ENCODE measurements at regions not wholly inside any gene's neighbourhood (a gene's known extent, or its start where the extent isn't known, plus 50 kb on each side); places are given as distances from the start of the nearest gene placed in this dataset.

DNA sequence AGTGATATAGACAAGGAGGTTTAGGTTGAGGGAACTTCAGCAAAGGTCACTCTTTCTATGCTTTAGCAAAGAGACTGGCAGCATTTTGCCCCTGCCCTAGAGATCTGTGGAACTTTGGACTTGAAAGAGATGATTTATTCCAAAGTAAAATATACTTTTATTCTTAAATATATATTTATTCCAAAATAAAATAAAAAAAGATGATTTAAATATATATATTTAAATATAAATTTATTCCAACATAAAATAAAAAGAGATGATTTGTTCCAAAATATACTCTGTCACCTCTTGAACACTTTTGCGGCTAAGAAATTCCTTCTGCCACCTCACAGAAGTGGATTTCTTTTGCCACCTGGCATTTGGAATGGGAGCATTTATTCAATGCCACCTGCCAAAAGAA, 521.3 kb upstream of the CHORDC1 start:
- H3K4me1 Mint-ChIP-seq = no peaks in the 10 kb centered on the region
- Histone ChIP-seq H3K27me3 (ENCODE audit: insufficient read depth, low read length, poor library complexity, severe bottlenecking) (no peaks in the 10 kb centered on the region), H3K4me1 (ENCODE audit: insufficient read depth, low read length) (no peaks in the 10 kb centered on the region), H3K9me3 (ENCODE audit: low read length) (no peaks in the 10 kb centered on the region), H3K36me3 (ENCODE audit: insufficient read depth, low read length) (no peaks in the 10 kb centered on the region), H3K4me3 (ENCODE audit: low read length) (no peak overlapping the region), H3K27ac (ENCODE audit: low read depth, low read length) (no peak overlapping the region)
- CTCF ChIA-PET = no interaction called here
- H3K36me3 Mint-ChIP-seq = no peaks in the 10 kb centered on the region
- DNase-seq = no peak
- H3K27me3 Mint-ChIP-seq = no peaks in the 10 kb centered on the region
- POLR2A ChIA-PET = no interaction called here
- H3K27ac Mint-ChIP-seq = no peak overlapping the region
- H3K9me3 Mint-ChIP-seq = peaks cover 6 to 26% (median 21%) of the 10 kb centered on the region in 5 donors
- H3K4me3 Mint-ChIP-seq = no peak overlapping the region

- POLR2A ChIA-PET = no interaction called here
- CTCF ChIA-PET = no interaction called here
These were observed 516.0 kb upstream of the CHORDC1 start for GRCh38 chr11:90738799-90739198.

GRCh38 chr11:90737444-90738050, 514.7 kb upstream of the CHORDC1 start:
- DNase-seq = no peak
- Histone ChIP-seq H3K36me3 (ENCODE audit: insufficient read depth, low read length) (no peaks in the 10 kb centered on the region), H3K4me3 (ENCODE audit: low read length) (no peak overlapping the region), H3K27me3 (ENCODE audit: insufficient read depth, low read length, poor library complexity, severe bottlenecking) (no peaks in the 10 kb centered on the region), H3K27ac (ENCODE audit: low read depth, low read length) (no peak overlapping the region), H3K4me1 (ENCODE audit: insufficient read depth, low read length) (no peaks in the 10 kb centered on the region), H3K9me3 (ENCODE audit: low read length) (no peaks in the 10 kb centered on the region)
- ChIA-PET POLR2A (no interaction called here), CTCF (no interaction called here)
- no peaks in the 10 kb centered on the region for H3K27me3 Mint-ChIP-seq
- no peaks in the 10 kb centered on the region for H3K36me3 Mint-ChIP-seq
- H3K9me3 Mint-ChIP-seq = peaks cover 6 to 36% (median 12%) of the 10 kb centered on the region in 5 donors
- H3K4me3 Mint-ChIP-seq = no peak overlapping the region
- H3K4me1 Mint-ChIP-seq = no peaks in the 10 kb centered on the region
- H3K27ac Mint-ChIP-seq = no peak overlapping the region

More at GRCh38 chr11:90738799-90739198, 516.0 kb upstream of the CHORDC1 start:
- H3K4me3 Mint-ChIP-seq = no peak overlapping the region
- H3K27me3 ChIP-seq (ENCODE audit: insufficient read depth, low read length, poor library complexity, severe bottlenecking) = no peaks in the 10 kb centered on the region
- H3K27me3 Mint-ChIP-seq = no peaks in the 10 kb centered on the region
- H3K9me3 ChIP-seq (ENCODE audit: low read length) = no peaks in the 10 kb centered on the region
- no peaks in the 10 kb centered on the region for H3K4me1 Mint-ChIP-seq
- no peak overlapping the region for H3K27ac ChIP-seq (ENCODE audit: low read depth, low read length)
- DNase-seq = no peak
- H3K4me3 ChIP-seq (ENCODE audit: low read length) = no peak overlapping the region
- H3K27ac Mint-ChIP-seq = no peak overlapping the region
- no peaks in the 10 kb centered on the region for H3K36me3 Mint-ChIP-seq
- peaks cover 7 to 31% (median 12%) of the 10 kb centered on the region in 5 donors for H3K9me3 Mint-ChIP-seq
- no peaks in the 10 kb centered on the region for H3K4me1 ChIP-seq (ENCODE audit: insufficient read depth, low read length)
- no peaks in the 10 kb centered on the region for H3K36me3 ChIP-seq (ENCODE audit: insufficient read depth, low read length)

GRCh38 chr11:90732486-90732885, 509.6 kb upstream of the CHORDC1 start:
- H3K4me3 ChIP-seq (ENCODE audit: low read length) = no peak overlapping the region
- CTCF ChIA-PET = no interaction called here

GRCh38 chr11:90723475-90723874, 500.6 kb upstream of the CHORDC1 start:
- Mint-ChIP-seq H3K4me1 (no peaks in the 10 kb centered on the region), H3K27me3 (peaks cover 0 to 2% of the 10 kb centered on the region in 2 donors), H3K9me3 (peaks cover 2 to 18% (median 11%) of the 10 kb centered on the region in 5 donors), H3K4me3 (no peak overlapping the region), H3K36me3 (no peaks in the 10 kb centered on the region), H3K27ac (no peak overlapping the region)
- CTCF ChIA-PET = no interaction called here
- Histone ChIP-seq H3K9me3 (ENCODE audit: low read length) (no peaks in the 10 kb centered on the region), H3K36me3 (ENCODE audit: insufficient read depth, low read length) (no peaks in the 10 kb centered on the region), H3K27me3 (ENCODE audit: insufficient read depth, low read length, poor library complexity, severe bottlenecking) (no peaks in the 10 kb centered on the region), H3K4me1 (ENCODE audit: insufficient read depth, low read length) (no peaks in the 10 kb centered on the region), H3K27ac (ENCODE audit: low read depth, low read length) (no peak overlapping the region), H3K4me3 (ENCODE audit: low read length) (no peak overlapping the region)
- DNase-seq = no peak
- POLR2A ChIA-PET = no interaction called here

More at GRCh38 chr11:90732486-90732885, 509.6 kb upstream of the CHORDC1 start:
- Mint-ChIP-seq H3K4me3 (no peak overlapping the region), H3K9me3 (peaks cover 7 to 46% (median 8%) of the 10 kb centered on the region in 5 donors), H3K27me3 (no peaks in the 10 kb centered on the region), H3K27ac (no peak overlapping the region), H3K4me1 (no peaks in the 10 kb centered on the region), H3K36me3 (no peaks in the 10 kb centered on the region)
- Histone ChIP-seq H3K27ac (ENCODE audit: low read depth, low read length) (no peak overlapping the region), H3K9me3 (ENCODE audit: low read length) (no peaks in the 10 kb centered on the region), H3K4me1 (ENCODE audit: insufficient read depth, low read length) (no peaks in the 10 kb centered on the region), H3K27me3 (ENCODE audit: insufficient read depth, low read length, poor library complexity, severe bottlenecking) (no peaks in the 10 kb centered on the region), H3K36me3 (ENCODE audit: insufficient read depth, low read length) (no peaks in the 10 kb centered on the region)
- DNase-seq = no peak
- POLR2A ChIA-PET = no interaction called here

DNA sequence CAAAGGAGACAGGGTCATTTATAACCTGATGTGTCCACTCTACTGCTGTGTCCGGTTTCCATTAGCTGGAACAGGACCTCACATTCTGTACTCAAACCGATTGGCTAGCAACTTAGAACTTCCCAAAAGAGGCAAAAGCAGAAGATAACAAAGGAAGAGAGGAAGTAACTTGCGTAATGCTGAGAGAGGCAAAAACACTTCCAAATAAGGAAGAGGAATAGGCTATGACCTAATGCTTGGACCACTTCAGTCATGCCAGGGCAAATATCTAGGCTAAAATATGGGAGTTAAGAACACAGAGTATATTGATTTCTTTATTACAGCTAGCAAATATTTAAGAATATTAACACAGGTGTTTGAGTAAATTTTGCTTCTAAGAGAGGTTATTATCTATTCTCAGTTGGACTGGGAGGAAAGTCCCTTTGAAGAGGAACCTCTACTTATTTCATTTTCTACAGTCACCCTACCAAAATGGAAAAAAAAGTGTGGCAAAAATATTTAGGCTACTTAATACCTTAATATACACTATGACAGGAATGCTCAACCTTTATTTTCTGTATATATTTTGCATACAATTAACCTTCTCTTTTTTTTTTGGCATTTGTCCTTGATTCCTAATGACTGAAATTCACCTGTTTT, 499.8 kb upstream of the CHORDC1 start:
- POLR2A ChIA-PET = no interaction called here
- Histone ChIP-seq H3K4me3 (ENCODE audit: low read length) (no peak overlapping the region), H3K27me3 (ENCODE audit: insufficient read depth, low read length, poor library complexity, severe bottlenecking) (no peaks in the 10 kb centered on the region), H3K4me1 (ENCODE audit: insufficient read depth, low read length) (no peaks in the 10 kb centered on the region), H3K9me3 (ENCODE audit: low read length) (no peaks in the 10 kb centered on the region), H3K36me3 (ENCODE audit: insufficient read depth, low read length) (no peaks in the 10 kb centered on the region), H3K27ac (ENCODE audit: low read depth, low read length) (no peak overlapping the region)
- H3K9me3 Mint-ChIP-seq = peaks cover 2 to 17% (median 7%) of the 10 kb centered on the region in 5 donors
- CTCF ChIA-PET = no interaction called here
- no peak for DNase-seq
- peaks cover 0 to 2% of the 10 kb centered on the region in 2 donors for H3K27me3 Mint-ChIP-seq
- H3K27ac Mint-ChIP-seq = no peak overlapping the region
- no peak overlapping the region for H3K4me3 Mint-ChIP-seq
- no peaks in the 10 kb centered on the region for H3K36me3 Mint-ChIP-seq
- H3K4me1 Mint-ChIP-seq = no peaks in the 10 kb centered on the region

DNA sequence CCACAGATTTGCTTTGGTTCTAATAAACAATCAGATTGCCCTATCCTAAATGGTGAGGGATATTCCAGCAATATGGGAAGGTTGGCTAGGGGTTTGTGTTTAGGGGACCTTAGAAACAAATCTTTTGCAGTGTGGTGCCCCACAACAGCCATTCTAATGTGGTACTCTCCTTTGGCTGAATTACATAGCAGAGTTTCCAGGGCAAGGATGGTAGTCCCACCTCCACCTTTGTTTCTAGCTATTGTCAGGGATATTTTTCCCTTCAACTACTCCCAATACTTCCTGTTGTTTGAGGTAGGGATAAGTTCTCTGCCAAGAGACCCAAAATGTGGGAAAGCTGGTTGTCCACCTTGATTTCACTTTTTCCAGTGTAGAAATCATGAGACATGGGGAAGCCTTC, 494.7 kb upstream of the CHORDC1 start:
- H3K27ac Mint-ChIP-seq = no peak overlapping the region
- H3K4me1 Mint-ChIP-seq = no peaks in the 10 kb centered on the region
- H3K27me3 ChIP-seq (ENCODE audit: insufficient read depth, low read length, poor library complexity, severe bottlenecking) = no peaks in the 10 kb centered on the region
- no peak overlapping the region for H3K4me3 Mint-ChIP-seq
- no peak for DNase-seq
- peaks cover 22 to 33% (median 31%) of the 10 kb centered on the region in 5 donors for H3K9me3 Mint-ChIP-seq
- CTCF ChIA-PET = no interaction called here
- no peaks in the 10 kb centered on the region for H3K4me1 ChIP-seq (ENCODE audit: insufficient read depth, low read length)
- H3K27ac ChIP-seq (ENCODE audit: low read depth, low read length) = no peak overlapping the region
- POLR2A ChIA-PET = no interaction called here
- no peaks in the 10 kb centered on the region for H3K9me3 ChIP-seq (ENCODE audit: low read length)
- no peak overlapping the region for H3K4me3 ChIP-seq (ENCODE audit: low read length)
- H3K36me3 Mint-ChIP-seq = no peaks in the 10 kb centered on the region
- no peaks in the 10 kb centered on the region for H3K36me3 ChIP-seq (ENCODE audit: insufficient read depth, low read length)
- no peaks in the 10 kb centered on the region for H3K27me3 Mint-ChIP-seq

GRCh38 chr11:90705661-90706060, 482.8 kb upstream of the CHORDC1 start:
- H3K27ac ChIP-seq (ENCODE audit: low read depth, low read length) = no peak overlapping the region
- H3K27me3 ChIP-seq (ENCODE audit: insufficient read depth, low read length, poor library complexity, severe bottlenecking) = no peaks in the 10 kb centered on the region
- Mint-ChIP-seq H3K9me3 (peaks cover 0 to 24% (median 6%) of the 10 kb centered on the region in 5 donors), H3K4me1 (no peaks in the 10 kb centered on the region), H3K27me3 (no peaks in the 10 kb centered on the region), H3K27ac (no peak overlapping the region), H3K36me3 (no peaks in the 10 kb centered on the region), H3K4me3 (no peak overlapping the region)
- no peak overlapping the region for H3K4me3 ChIP-seq (ENCODE audit: low read length)
- no peak for DNase-seq
- no peaks in the 10 kb centered on the region for H3K4me1 ChIP-seq (ENCODE audit: insufficient read depth, low read length)
- CTCF ChIA-PET = no interaction called here
- POLR2A ChIA-PET = no interaction called here
- no peaks in the 10 kb centered on the region for H3K36me3 ChIP-seq (ENCODE audit: insufficient read depth, low read length)
- no peaks in the 10 kb centered on the region for H3K9me3 ChIP-seq (ENCODE audit: low read length)

Data from CD8-positive, alpha-beta memory T cell (primary cell).